ENCODE measurements at regions not wholly inside any gene's neighbourhood (a gene's known extent, or its start where the extent isn't known, plus 50 kb on each side); places are given as distances from the start of the nearest gene placed in this dataset.

DNA sequence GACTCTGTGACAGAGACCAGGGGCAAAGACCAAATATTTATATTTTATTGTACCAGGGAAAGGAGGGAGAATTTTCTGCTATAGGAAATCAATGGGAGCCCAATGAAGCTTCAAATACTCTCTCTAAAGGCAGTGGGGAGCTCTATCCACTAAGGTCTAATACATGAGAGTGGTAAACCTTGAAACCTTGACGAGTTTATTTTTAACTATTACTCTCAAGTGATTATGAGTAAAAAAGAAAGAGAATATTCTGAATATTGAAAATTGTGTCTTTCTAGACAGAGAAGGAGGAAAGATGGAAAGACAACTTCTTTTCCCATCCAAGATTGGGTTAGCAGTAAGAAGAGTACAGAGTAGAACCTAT is 1722.1 kb upstream of the SEL1L start:
- CTCF ChIA-PET, result no interaction called here
- POLR2A ChIA-PET, result no interaction called here
- no peak for DNase-seq (ENCODE audit: extremely low spot score)
- TF ChIP-seq PKNOX1 (IDR thresholded peaks at IDR 0.05) (no peak), ELF4 (IDR thresholded peaks at IDR 0.05) (no peak), HDGF (IDR thresholded peaks at IDR 0.05; ENCODE audit: borderline replicate concordance) (no peak), LEF1 (IDR thresholded peaks at IDR 0.05; ENCODE audit: borderline replicate concordance) (no peak), FOXK2 (IDR thresholded peaks at IDR 0.05) (no peak)

- ChIA-PET POLR2A (no interaction called here), CTCF (no interaction called here)
- DNase-seq (ENCODE audit: extremely low spot score), result no peak
- TF ChIP-seq HDGF (IDR thresholded peaks at IDR 0.05; ENCODE audit: borderline replicate concordance) (no peak), ELF4 (IDR thresholded peaks at IDR 0.05) (no peak)
Measured at GRCh38 chr14:83257466-83258439, 1724.1 kb upstream of the SEL1L start.

- TF ChIP-seq SUZ12 (IDR thresholded peaks at IDR 0.05), result no peak
- no peak for TF ChIP-seq CTBP1 (IDR thresholded peaks at IDR 0.05; ENCODE audit: borderline replicate concordance)
- TF ChIP-seq LEF1 (IDR thresholded peaks at IDR 0.05; ENCODE audit: borderline replicate concordance), result no peak
- TF ChIP-seq FOXM1 (IDR thresholded peaks at IDR 0.05; ENCODE audit: borderline replicate concordance), result no peak
- no peak for TF ChIP-seq TARDBP (IDR thresholded peaks at IDR 0.05)
- no peak for TF ChIP-seq ZNF384 (IDR thresholded peaks at IDR 0.05)
- TF ChIP-seq ARNT (IDR thresholded peaks at IDR 0.05), result no peak
- TF ChIP-seq PKNOX1 (IDR thresholded peaks at IDR 0.05), result no peak
- TF ChIP-seq NFRKB (IDR thresholded peaks at IDR 0.05), result no peak
- TF ChIP-seq BHLHE40 (IDR thresholded peaks at IDR 0.05; ENCODE audit: borderline replicate concordance), result no peak
- TF ChIP-seq HDGF (IDR thresholded peaks at IDR 0.05; ENCODE audit: borderline replicate concordance), result no peak
- no peak for TF ChIP-seq ELF4 (IDR thresholded peaks at IDR 0.05)
- TF ChIP-seq L3MBTL2 (conservative IDR thresholded peaks at IDR 0.05), result no peak
- no peak for TF ChIP-seq SP1 (IDR thresholded peaks at IDR 0.05)
- TF ChIP-seq FOXK2 (IDR thresholded peaks at IDR 0.05), result no peak
- TF ChIP-seq FOXA1 (IDR thresholded peaks at IDR 0.05), result no peak
- CTCF ChIA-PET, result no interaction called here
Measured at GRCh38 chr14:83260751-83261150, 1727.1 kb upstream of the SEL1L start.

GRCh38 chr14:83269583-83269982 is 1735.9 kb upstream of the SEL1L start:
- no peak for DNase-seq (ENCODE audit: extremely low spot score)
- CTCF ChIA-PET, result no interaction called here
- POLR2A ChIA-PET, result no interaction called here
- TF ChIP-seq HDGF (IDR thresholded peaks at IDR 0.05; ENCODE audit: borderline replicate concordance) (no peak), PKNOX1 (IDR thresholded peaks at IDR 0.05) (no peak), ARNT (IDR thresholded peaks at IDR 0.05) (no peak), LEF1 (IDR thresholded peaks at IDR 0.05; ENCODE audit: borderline replicate concordance) (no peak), ZNF384 (IDR thresholded peaks at IDR 0.05) (no peak), FOXM1 (IDR thresholded peaks at IDR 0.05; ENCODE audit: borderline replicate concordance) (no peak), FOXK2 (IDR thresholded peaks at IDR 0.05) (no peak), CTBP1 (IDR thresholded peaks at IDR 0.05; ENCODE audit: borderline replicate concordance) (no peak), SP1 (IDR thresholded peaks at IDR 0.05) (no peak), TARDBP (IDR thresholded peaks at IDR 0.05) (no peak), BHLHE40 (IDR thresholded peaks at IDR 0.05; ENCODE audit: borderline replicate concordance) (no peak), FOXA1 (IDR thresholded peaks at IDR 0.05) (no peak), NFRKB (IDR thresholded peaks at IDR 0.05) (no peak)

More at GRCh38 chr14:83260751-83261150, 1727.1 kb upstream of the SEL1L start:
- no peak for DNase-seq (ENCODE audit: extremely low spot score)
- POLR2A ChIA-PET, result no interaction called here

DNA sequence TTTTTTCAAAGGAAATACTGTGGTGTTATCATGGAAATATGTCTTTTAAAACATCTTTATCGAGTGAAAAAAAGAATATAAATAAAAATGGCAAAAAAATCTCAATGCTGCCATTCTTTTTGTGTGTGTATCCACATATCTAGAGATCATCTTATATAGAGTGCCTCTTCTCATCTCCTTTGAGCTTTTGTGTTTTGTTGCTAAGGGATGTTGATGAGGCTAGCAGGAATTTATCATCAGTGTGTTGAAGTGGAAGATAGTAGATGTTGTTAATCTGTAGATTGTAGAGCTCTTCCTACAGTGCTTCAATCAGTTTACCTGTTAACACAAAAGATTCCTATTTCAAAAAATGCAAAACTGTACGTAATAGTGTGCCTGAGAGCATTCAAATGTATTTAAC is 1738.0 kb upstream of the SEL1L start:
- ChIA-PET CTCF (no interaction called here), POLR2A (no interaction called here)
- TF ChIP-seq L3MBTL2 (conservative IDR thresholded peaks at IDR 0.05) (no peak), FOXM1 (IDR thresholded peaks at IDR 0.05; ENCODE audit: borderline replicate concordance) (no peak), BHLHE40 (IDR thresholded peaks at IDR 0.05; ENCODE audit: borderline replicate concordance) (no peak), SP1 (IDR thresholded peaks at IDR 0.05) (no peak), ZNF384 (IDR thresholded peaks at IDR 0.05) (no peak), SUZ12 (IDR thresholded peaks at IDR 0.05) (no peak), PKNOX1 (IDR thresholded peaks at IDR 0.05) (no peak), CTBP1 (IDR thresholded peaks at IDR 0.05; ENCODE audit: borderline replicate concordance) (no peak), LEF1 (IDR thresholded peaks at IDR 0.05; ENCODE audit: borderline replicate concordance) (no peak), TARDBP (IDR thresholded peaks at IDR 0.05) (no peak)
- no peak for DNase-seq (ENCODE audit: extremely low spot score)

- ChIA-PET CTCF (no interaction called here), POLR2A (no interaction called here)
- no peak for TF ChIP-seq LEF1 (IDR thresholded peaks at IDR 0.05; ENCODE audit: borderline replicate concordance)
- no peak for TF ChIP-seq BHLHE40 (IDR thresholded peaks at IDR 0.05; ENCODE audit: borderline replicate concordance)
- TF ChIP-seq CTBP1 (IDR thresholded peaks at IDR 0.05; ENCODE audit: borderline replicate concordance), result no peak
- TF ChIP-seq FOXK2 (IDR thresholded peaks at IDR 0.05), result no peak
- no peak for TF ChIP-seq FOXM1 (IDR thresholded peaks at IDR 0.05; ENCODE audit: borderline replicate concordance)
- no peak for TF ChIP-seq SP1 (IDR thresholded peaks at IDR 0.05)
- TF ChIP-seq TARDBP (IDR thresholded peaks at IDR 0.05), result no peak
- TF ChIP-seq ELF4 (IDR thresholded peaks at IDR 0.05), result no peak
- no peak for TF ChIP-seq PKNOX1 (IDR thresholded peaks at IDR 0.05)
- no peak for TF ChIP-seq L3MBTL2 (conservative IDR thresholded peaks at IDR 0.05)
- TF ChIP-seq HDGF (IDR thresholded peaks at IDR 0.05; ENCODE audit: borderline replicate concordance), result no peak
- no peak for TF ChIP-seq ZNF384 (IDR thresholded peaks at IDR 0.05)
- DNase-seq (ENCODE audit: extremely low spot score), result no peak
Measured at GRCh38 chr14:83280719-83281118, 1747.1 kb upstream of the SEL1L start.
